Vagina (tissue), 2 donors: ENCODE measurements at regions not wholly inside any gene's neighbourhood (a gene's known extent, or its start where the extent isn't known, plus 50 kb on each side); places are given as distances from the start of the nearest gene placed in this dataset.

Source experiments
- CTCF ChIP-seq, 3 experiments: fragments of 450-650 bp in 2 of 3; fragments of 200-600 bp in 1 of 3; sonication (generic) in 1 of 3; IDR thresholded peaks; one replicate each; pipeline ENCODE4 v1.5.1; 2017 to 2019; ENCODE audit warnings: antibody characterized with exemption in 3 of 3, mild to moderate bottlenecking in 2 of 3, moderate library complexity in 2 of 3
- POLR2AphosphoS5 ChIP-seq, 2 donors: sonication (generic); formaldehyde crosslinking; IDR thresholded peaks; one replicate each; pipeline ENCODE4 v1.9.0; 2017; ENCODE audit warnings: antibody characterized with exemption in 2 of 2, mild to moderate bottlenecking in 2 of 2, low read depth in 1 of 2; ENCODE audit not compliant: insufficient read depth in 1 of 2

- TF ChIP-seq CTCF (IDR thresholded peaks at IDR 0.05) (no peak), POLR2AphosphoS5 (IDR thresholded peaks at IDR 0.05; ENCODE audit: insufficient read depth in 1 of 2, low read depth in 1 of 2) (no peak)
Measured at GRCh38 chr2:57862727-57863126, 183.9 kb upstream of the VRK2 start.
